ENCODE measurements at regions not wholly inside any gene's neighbourhood (a gene's known extent, or its start where the extent isn't known, plus 50 kb on each side); places are given as distances from the start of the nearest gene placed in this dataset.
"Not testable (repeated sequence)": the region's sequence is repeated elsewhere in the genome, so short reads cannot be mapped to it uniquely, and the experiment has no call there.

GRCh38 chr3:74410276-74410941, 204.1 kb downstream of the CNTN3 start:
- FAIRE-seq, result no peak

- no peak for FAIRE-seq
These were observed 205.4 kb downstream of the CNTN3 start for GRCh38 chr3:74409066-74409465.

- no peak for FAIRE-seq
These were observed 211.2 kb downstream of the CNTN3 start for GRCh38 chr3:74403307-74403706.

- FAIRE-seq, result no peak
These were observed 211.6 kb downstream of the CNTN3 start for GRCh38 chr3:74402821-74403220.

GRCh38 chr3:74393426-74393825, 221.0 kb downstream of the CNTN3 start:
- no peak for FAIRE-seq

GRCh38 chr3:74390121-74390877, 224.2 kb downstream of the CNTN3 start:
- FAIRE-seq, result no peak

GRCh38 chr3:74387111-74387735, 227.2 kb downstream of the CNTN3 start:
- no peak for FAIRE-seq

GRCh38 chr3:74384159-74384558, 230.3 kb downstream of the CNTN3 start:
- FAIRE-seq, result no peak

GRCh38 chr3:74377669-74378068, 236.8 kb downstream of the CNTN3 start:
- FAIRE-seq, result no peak

- FAIRE-seq, result not testable (repeated sequence)
These were observed 238.1 kb downstream of the CNTN3 start for GRCh38 chr3:74376323-74376722.

- FAIRE-seq, result no peak
These were observed 238.8 kb downstream of the CNTN3 start for GRCh38 chr3:74375653-74376052.

GRCh38 chr3:74372743-74373142, 241.7 kb downstream of the CNTN3 start:
- no peak for FAIRE-seq

- no peak for FAIRE-seq
These were observed 244.1 kb downstream of the CNTN3 start for GRCh38 chr3:74370342-74370741.

- no peak for FAIRE-seq
These were observed 248.1 kb downstream of the CNTN3 start for GRCh38 chr3:74366331-74366730.

- no peak for FAIRE-seq
These were observed 251.1 kb downstream of the CNTN3 start for GRCh38 chr3:74363346-74363745.

- no peak for FAIRE-seq
These were observed 254.1 kb downstream of the CNTN3 start for GRCh38 chr3:74360406-74360805.

- no peak for FAIRE-seq
These were observed 256.6 kb downstream of the CNTN3 start for GRCh38 chr3:74357881-74358280.

- no peak for FAIRE-seq
These were observed 261.4 kb downstream of the CNTN3 start for GRCh38 chr3:74353039-74353438.

GRCh38 chr3:74352166-74352565, 262.3 kb downstream of the CNTN3 start:
- no peak for FAIRE-seq

- no peak for FAIRE-seq
These were observed 263.2 kb downstream of the CNTN3 start for GRCh38 chr3:74351213-74351612.

GRCh38 chr3:74349015-74349414, 265.4 kb downstream of the CNTN3 start:
- FAIRE-seq, result no peak

GRCh38 chr3:74347563-74348268, 266.7 kb downstream of the CNTN3 start:
- FAIRE-seq, result no peak

GRCh38 chr3:74346896-74347295, 267.6 kb downstream of the CNTN3 start:
- no peak for FAIRE-seq

Measured in islet of Langerhans (tissue), 1 donor.